Stimulated activated CD8-positive, alpha-beta memory T cell treated with anti-CD3 and anti-CD28 coated beads, Interleukin-12 subunit alpha, Interleukin-12 subunit beta, amount 100 ng/mL, for 24 hours (primary cell): ENCODE measurements at regions not wholly inside any gene's neighbourhood (a gene's known extent, or its start where the extent isn't known, plus 50 kb on each side); places are given as distances from the start of the nearest gene placed in this dataset.

Experiments
- DNase-seq: peaks from one replicate; pipeline ENCODE4 v3.0.0-alpha.2; 2020; ENCODE audit errors: extremely low read depth

DNA sequence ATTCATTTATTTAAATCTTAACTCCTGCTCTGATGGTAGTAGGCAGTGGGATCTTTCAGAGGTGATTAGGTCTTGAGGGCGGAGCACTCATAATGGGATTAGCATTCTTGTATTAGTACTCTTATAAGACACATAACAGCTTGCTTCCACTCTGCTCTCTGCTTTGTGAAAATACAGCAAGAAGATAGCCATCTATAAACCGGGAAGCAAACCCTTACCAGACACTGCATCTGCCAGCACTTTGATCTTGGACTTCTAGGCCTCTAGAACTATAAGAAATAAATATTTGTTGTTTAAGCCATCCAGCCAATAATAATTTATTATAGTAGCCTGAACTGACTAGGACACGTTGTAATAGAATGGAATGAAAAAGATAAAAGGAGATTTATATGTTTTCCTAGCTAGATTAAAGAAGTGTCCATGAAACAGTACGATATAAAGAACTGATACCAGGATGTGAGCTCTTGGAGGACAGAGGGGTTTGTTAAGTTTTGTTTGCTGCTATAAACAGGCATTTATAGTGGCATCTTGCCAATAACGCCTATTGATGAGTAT lies 869.9 kb downstream of the MRPL39 start:
- no peak for DNase-seq

DNA sequence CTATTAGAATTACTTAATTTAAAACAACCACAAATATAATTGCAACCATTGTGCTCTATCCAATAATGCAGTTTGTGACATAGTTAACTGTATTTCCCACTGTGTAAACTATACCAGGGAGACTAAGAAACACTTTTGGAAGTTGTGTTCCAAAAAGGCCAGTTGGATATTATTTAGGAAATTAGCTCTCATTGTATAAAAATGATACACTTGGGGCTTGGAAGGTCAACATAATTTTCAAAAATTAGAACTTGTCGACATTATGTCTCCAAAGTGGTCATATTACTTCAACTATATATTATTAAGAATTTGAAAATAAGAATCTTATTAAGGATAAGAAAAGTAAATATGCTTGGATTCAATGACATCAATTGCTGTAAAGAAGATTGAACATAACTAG lies 876.6 kb downstream of the MRPL39 start:
- no peak for DNase-seq

DNA sequence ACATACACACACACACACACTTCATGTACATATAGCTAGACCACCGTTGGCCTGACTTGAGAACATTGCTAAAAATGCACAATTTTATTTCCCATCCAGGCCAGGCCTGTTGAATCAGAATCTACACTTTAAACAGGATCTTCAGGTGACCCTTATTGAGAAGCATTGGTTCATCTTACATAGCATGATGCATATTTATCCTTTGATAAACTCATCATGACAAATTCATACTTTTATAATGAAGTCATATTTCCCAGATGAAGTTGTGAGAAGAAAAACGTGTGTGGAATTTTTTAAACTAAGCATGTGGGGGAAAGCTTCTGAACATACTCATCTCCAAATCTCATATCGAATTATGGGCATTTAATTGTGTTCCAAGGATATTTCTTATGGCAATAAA lies 877.7 kb downstream of the MRPL39 start:
- no peak for DNase-seq

- no peak for DNase-seq
Observed at GRCh38 chr21:24727803-24728440, 879.4 kb downstream of the MRPL39 start.

DNA sequence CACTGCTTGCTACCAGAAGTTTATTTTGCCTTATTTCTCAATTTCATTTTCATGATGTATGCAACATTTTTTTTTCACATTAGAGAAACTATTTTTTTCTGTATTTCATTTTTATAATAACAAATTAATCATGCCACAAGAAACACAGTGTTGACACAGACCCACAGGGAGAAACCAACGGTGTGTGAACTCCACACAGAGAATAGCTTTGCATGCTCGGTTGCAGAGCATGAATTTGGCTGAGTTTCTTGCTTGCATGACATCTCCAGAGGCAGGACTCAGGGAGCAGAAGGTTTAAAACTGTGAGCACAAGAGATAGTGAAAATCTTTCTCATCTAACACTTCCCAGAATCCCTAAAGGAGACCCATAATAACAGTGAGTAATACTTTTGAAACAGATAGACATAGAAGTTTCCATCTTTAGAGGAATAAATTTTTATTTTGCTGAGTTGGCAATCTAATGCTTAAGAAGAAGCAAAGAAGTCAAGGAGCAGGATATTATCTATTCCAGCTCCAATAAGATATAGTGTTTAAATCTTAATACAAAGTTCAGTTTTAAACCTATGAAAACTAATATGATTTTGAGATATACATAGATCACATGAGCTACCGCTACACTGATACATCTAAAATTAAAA lies 890.9 kb downstream of the MRPL39 start:
- DNase-seq = no peak

GRCh38 chr21:24714646-24715200 lies 892.6 kb downstream of the MRPL39 start:
- DNase-seq = no peak

DNA sequence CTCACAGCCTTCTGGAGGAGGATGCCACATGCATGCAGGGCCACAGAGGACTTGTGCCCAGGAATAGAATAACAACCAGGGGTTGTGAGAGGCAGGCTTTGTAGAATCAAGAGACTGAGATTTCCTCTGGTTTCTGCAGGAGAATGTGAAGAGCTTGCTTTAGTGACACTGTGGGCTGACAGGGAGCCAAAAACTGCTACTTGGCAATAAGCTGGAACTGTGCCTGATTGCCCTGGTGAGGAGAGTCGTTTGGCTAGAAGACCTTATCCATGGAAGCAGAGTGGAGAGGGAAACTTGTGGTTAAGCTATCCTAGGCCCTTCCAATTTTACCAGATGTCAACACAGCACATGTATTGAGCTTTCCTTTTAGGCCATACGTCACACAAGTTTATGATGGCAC lies 902.1 kb downstream of the MRPL39 start:
- no peak for DNase-seq

GRCh38 chr21:24693779-24694178 lies 913.5 kb downstream of the MRPL39 start:
- no peak for DNase-seq

DNA sequence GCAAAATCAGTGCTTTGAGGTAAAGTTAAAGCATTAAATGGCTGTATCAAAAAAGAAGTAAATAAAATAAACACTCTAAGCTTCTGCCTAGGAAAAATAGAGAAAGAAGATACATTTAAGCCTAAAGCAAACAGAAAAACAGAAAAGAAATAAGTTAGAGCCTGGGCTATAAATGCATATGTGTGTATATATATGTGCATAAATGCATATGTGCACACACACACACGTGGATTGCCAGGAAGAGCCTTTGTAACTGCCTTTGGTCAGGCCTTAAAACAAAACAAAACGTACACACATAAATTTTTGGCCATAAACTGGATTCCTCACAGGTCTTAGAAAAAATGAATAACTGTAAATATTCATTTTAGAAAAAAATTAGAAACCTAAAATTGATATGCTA lies 925.8 kb downstream of the MRPL39 start:
- DNase-seq = no peak

- DNase-seq = no peak
Observed at GRCh38 chr21:24671901-24672300, 935.4 kb downstream of the MRPL39 start.

DNA sequence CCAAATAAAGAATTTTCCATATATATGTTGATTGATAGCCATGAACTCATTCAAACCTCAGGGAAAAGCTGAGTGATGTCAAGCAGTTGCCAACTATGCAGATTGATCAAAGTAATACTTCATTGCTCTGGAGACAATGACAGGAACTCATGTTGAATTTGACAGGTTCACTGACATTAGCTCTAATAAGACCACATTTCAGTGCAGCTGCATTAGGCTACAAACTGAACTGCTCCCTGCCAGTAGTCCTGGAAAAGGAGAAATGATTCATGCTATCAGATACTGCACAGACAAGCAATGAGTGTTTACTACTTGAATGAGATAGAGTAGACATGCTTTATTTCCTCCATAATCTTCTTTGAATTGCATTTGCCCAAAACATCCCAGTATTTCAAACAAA lies 948.4 kb downstream of the MRPL39 start:
- no peak for DNase-seq

DNA sequence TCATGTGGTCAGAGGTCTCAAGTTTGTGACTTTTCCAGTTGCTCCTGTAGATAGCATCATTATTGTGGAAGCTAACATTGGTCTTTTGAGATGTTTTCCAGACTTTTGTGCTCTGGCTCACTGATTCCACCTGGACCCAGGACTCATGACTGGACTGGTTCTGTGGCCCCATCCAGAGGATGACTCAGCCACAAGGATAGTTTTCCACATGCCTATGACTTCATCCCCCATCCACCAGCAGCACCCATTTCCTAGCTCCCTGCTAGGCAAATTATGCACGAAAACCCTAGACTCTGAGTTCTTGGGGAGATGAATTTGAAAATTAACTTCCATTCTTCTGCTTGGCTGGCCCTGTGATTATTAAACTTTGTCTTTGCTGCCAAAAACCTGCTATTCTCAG lies 949.3 kb downstream of the MRPL39 start:
- no peak for DNase-seq

DNA sequence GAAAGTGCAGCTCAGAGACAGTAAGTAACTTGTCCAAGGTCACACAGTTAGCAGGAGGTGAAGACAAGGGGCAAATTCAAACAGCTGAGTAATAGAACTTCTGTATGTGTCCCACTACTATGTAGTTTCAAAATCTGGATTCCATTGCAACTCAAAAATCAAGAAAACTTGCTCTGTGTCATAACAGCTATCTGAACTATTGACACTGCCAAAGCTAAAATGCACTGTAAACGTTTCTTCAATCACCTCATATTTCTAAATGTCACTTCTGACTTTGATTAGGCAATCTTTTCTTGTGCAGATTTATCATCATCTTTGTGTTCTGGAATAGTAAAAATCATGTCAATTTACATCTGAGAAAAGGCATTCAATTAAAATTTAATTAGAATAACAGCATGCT lies 957.6 kb downstream of the MRPL39 start:
- no peak for DNase-seq

GRCh38 chr21:24636696-24637095 lies 970.6 kb downstream of the MRPL39 start:
- no peak for DNase-seq

GRCh38 chr21:24634749-24635148 lies 972.5 kb downstream of the MRPL39 start:
- no peak for DNase-seq

- DNase-seq = no peak
Observed at GRCh38 chr21:24628536-24628935, 978.7 kb downstream of the MRPL39 start.

DNA sequence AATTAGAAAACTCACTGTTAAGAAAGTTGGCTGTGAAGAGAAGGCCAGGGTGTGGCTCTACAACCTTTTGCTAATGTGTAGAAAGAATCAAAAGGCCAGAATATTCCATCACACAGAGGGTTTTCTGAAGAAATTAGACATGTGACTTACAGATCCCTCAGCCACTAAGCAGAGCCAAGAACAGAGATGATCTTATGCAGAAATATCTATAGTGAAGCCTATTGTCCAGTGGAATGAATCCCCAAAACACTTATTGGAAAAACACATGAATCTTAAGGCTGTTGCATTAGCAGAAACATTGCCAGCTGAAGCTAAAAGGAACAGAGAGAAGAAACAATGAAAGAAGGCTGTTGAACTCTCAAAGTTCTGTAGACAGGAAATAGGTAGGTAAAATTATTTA lies 979.2 kb downstream of the MRPL39 start:
- no peak for DNase-seq

DNA sequence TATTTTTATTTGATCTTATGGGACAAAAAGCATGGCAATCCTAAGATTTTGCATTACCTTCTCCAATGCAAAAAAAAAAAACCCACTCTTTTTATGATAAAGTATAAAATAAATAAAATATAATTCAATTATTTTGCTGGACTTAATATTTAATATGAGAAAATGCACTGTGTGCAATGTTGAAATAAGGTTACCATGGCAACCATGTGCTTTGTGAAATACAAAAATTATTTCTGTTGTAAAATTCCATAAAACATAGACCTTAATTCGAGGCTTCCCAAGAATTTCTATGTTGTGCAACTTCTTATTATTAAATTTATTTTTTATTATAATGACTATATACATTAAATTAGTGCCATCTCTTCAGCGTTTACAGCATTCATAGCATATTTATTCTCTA lies 989.5 kb downstream of the MRPL39 start:
- DNase-seq = no peak

- no peak for DNase-seq
Observed at GRCh38 chr21:24594082-24594481, 1013.2 kb downstream of the MRPL39 start.

DNA sequence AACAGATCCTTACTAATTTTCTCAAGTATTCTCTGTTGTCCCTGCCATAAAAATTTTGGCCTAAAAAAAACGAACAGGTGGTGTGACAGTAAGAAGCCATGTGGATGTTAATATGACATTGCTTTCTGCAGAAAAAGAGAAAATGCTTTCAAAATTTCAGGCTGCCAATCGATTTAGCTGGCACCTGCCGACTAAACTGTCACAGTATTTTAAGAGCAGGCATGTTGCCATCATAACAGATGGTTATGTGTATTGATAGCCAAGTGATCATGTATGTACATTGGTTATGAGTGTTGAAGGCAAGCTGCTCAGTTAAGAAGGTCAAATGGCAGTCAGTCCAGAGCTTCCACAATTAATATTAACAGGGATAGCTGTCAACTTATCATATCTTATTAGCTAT lies 1017.0 kb downstream of the MRPL39 start:
- DNase-seq = no peak

DNA sequence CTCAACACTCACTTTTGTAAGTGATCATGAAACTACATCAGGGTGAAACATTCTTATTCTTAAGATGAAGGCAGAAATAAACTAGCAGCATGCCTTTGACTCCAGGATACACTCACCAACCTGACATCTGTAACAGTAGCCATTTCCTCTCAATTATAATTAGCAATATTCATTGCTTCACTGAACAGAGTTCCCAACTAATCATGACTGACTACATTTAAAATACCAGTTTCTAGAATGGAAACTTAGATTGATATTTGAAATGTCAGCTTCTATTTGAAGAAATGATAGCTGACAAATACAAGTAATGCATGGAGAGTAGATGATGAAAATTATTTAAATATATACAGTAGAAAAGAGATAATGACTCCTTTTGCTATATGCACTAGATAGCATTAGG lies 1023.8 kb downstream of the MRPL39 start:
- DNase-seq = no peak

- DNase-seq = no peak
Observed at GRCh38 chr21:24577301-24577700, 1030.0 kb downstream of the MRPL39 start.

GRCh38 chr21:24561291-24561690 lies 1046.0 kb downstream of the MRPL39 start:
- no peak for DNase-seq
